HepG2 (cell line): ENCODE measurements at regions not wholly inside any gene's neighbourhood (a gene's known extent, or its start where the extent isn't known, plus 50 kb on each side); places are given as distances from the start of the nearest gene placed in this dataset.

Experiments
- CTCF ChIP-seq: sonication (generic); formaldehyde crosslinking; IDR thresholded peaks from 2 replicates; pipeline ENCODE4 v1.5.0; 2020; ENCODE audit warnings: mild to moderate bottlenecking, missing genetic modification reagents, moderate library complexity
- SP1 ChIP-seq, 2 experiments: fragments of 450-650 bp in 1 of 2; sonication (generic) in 1 of 2; formaldehyde crosslinking in 1 of 2; IDR thresholded peaks; 2 replicates each; pipeline versions ENCODE4 v1.4.0 to v1.6.1; 2016 to 2020; ENCODE audit warnings: missing genetic modification reagents in 1 of 2
- SRY ChIP-seq: sonication (generic); formaldehyde crosslinking; IDR thresholded peaks from 2 replicates; pipeline ENCODE4 v1.8.0; 2022; ENCODE audit warnings: mild to moderate bottlenecking, missing genetic modification reagents
- XRCC5 ChIP-seq: fragments of 200-400 bp; formaldehyde crosslinking; optimal IDR thresholded peaks from 2 replicates; pipeline ENCODE3; 2017; ENCODE audit warnings: mild to moderate bottlenecking, low read length
- ZC3H4 ChIP-seq: sonication (generic); formaldehyde crosslinking; IDR thresholded peaks from 2 replicates; pipeline ENCODE4 v1.4.0; 2020; ENCODE audit warnings: missing genetic modification reagents, borderline replicate concordance
- ZFP90 ChIP-seq: sonication (generic); formaldehyde crosslinking; IDR thresholded peaks from 2 replicates; pipeline ENCODE4 v1.8.0; 2022; ENCODE audit warnings: missing genetic modification reagents, mild to moderate bottlenecking, inconsistent platforms, borderline replicate concordance
- ZNF564 ChIP-seq: sonication (generic); formaldehyde crosslinking; IDR thresholded peaks from 2 replicates; pipeline ENCODE4 v1.8.1; 2023; ENCODE audit warnings: mild to moderate bottlenecking, missing genetic modification reagents

- no peak for TF ChIP-seq XRCC5
- no peak for TF ChIP-seq SRY (CRISPR knock-in tag)
- TF ChIP-seq SP1 (IDR thresholded peaks at IDR 0.05), result no peak
- no peak for TF ChIP-seq SP1 (CRISPR knock-in tag; IDR thresholded peaks at IDR 0.05)
- TF ChIP-seq ZNF564 (CRISPR knock-in tag), result no peak
- TF ChIP-seq ZFP90 (CRISPR knock-in tag), result no peak
- no peak for TF ChIP-seq ZC3H4
- TF ChIP-seq CTCF (CRISPR knock-in tag), result no peak
These were observed 468.0 kb downstream of the FUT8 start for GRCh38 chr14:65880507-65880906.
